H9 (cell line): ENCODE measurements at regions not wholly inside any gene's neighbourhood (a gene's known extent, or its start where the extent isn't known, plus 50 kb on each side); places are given as distances from the start of the nearest gene placed in this dataset.
A peak's percentile ranks its signal among the peaks of the same experiment; 100 is the strongest.

Experiments
- DNase-seq: peaks from one replicate; pipeline ENCODE4 v3.0.0-alpha.2; 2017
- H2AFZ ChIP-seq: one replicate; pipeline ENCODE4 v1.6.1; 2013; ENCODE audit warnings: mild to moderate bottlenecking, low read length, control low read depth, moderate library complexity
- H2AK5ac ChIP-seq: 2 replicates; pipeline ENCODE4 v1.6.1; 2013; ENCODE audit warnings: low read length, control low read depth, mixed read lengths; ENCODE audit not compliant: insufficient read length
- H2BK120ac ChIP-seq: one replicate; pipeline ENCODE4 v1.6.1; 2013; ENCODE audit warnings: low read depth, mild to moderate bottlenecking, low read length, control low read depth, inconsistent platforms; ENCODE audit not compliant: poor library complexity, severe bottlenecking
- H2BK12ac ChIP-seq: 2 replicates; pipeline ENCODE4 v1.6.1; 2013; ENCODE audit warnings: low read length, control low read depth, mixed read lengths, low read depth; ENCODE audit not compliant: insufficient read length
- H2BK15ac ChIP-seq: 2 replicates; pipeline ENCODE4 v1.6.1; 2013; ENCODE audit warnings: low read depth, low read length, control low read depth
- H2BK20ac ChIP-seq: one replicate; pipeline ENCODE4 v1.6.1; 2013; ENCODE audit warnings: low read depth, mild to moderate bottlenecking, low read length, control low read depth, inconsistent platforms; ENCODE audit not compliant: poor library complexity, severe bottlenecking
- H2BK5ac ChIP-seq: 2 replicates; pipeline ENCODE4 v1.6.1; 2013; ENCODE audit warnings: low read length, control low read depth, mixed read lengths; ENCODE audit not compliant: insufficient read length
- H3K14ac ChIP-seq: 2 replicates; pipeline ENCODE4 v1.6.1; 2013; ENCODE audit warnings: low read length, control low read depth; ENCODE audit not compliant: insufficient read depth
- H3K18ac ChIP-seq: 2 replicates; pipeline ENCODE4 v1.6.1; 2013; ENCODE audit warnings: low read depth, mild to moderate bottlenecking, mixed read lengths, low read length, control low read depth; ENCODE audit not compliant: insufficient read length
- H3K23ac ChIP-seq: 2 replicates; pipeline ENCODE4 v1.6.1; 2013; ENCODE audit warnings: low read length, control low read depth, mixed read lengths, low read depth; ENCODE audit not compliant: insufficient read length
- H3K23me2 ChIP-seq: 2 replicates; pipeline ENCODE4 v1.6.1; 2013; ENCODE audit warnings: low read depth, mild to moderate bottlenecking, mixed read lengths, low read length, control low read depth; ENCODE audit not compliant: insufficient read length, poor library complexity, severe bottlenecking
- H3K27ac ChIP-seq: 2 replicates; pipeline ENCODE4 v1.5.1; 2013; ENCODE audit warnings: low read length, control low read depth, mixed read lengths, low read depth; ENCODE audit not compliant: insufficient read length
- H3K27me3 ChIP-seq: 2 replicates; pipeline ENCODE4 v1.6.1; 2013; ENCODE audit warnings: low read length, control low read depth, inconsistent platforms; ENCODE audit not compliant: insufficient read depth
- H3K4ac ChIP-seq: 2 replicates; pipeline ENCODE4 v1.6.1; 2013; ENCODE audit warnings: low read depth, mild to moderate bottlenecking, control low read depth, inconsistent platforms, low read length, moderate library complexity
- H3K4me1 ChIP-seq: 2 replicates; pipeline ENCODE4 v1.6.1; 2013; ENCODE audit warnings: low read length, control low read depth, inconsistent platforms; ENCODE audit not compliant: insufficient read depth
- H3K4me2 ChIP-seq: 2 replicates; pipeline ENCODE4 v1.6.1; 2013; ENCODE audit warnings: low read length, control low read depth, mixed read lengths; ENCODE audit not compliant: insufficient read length, insufficient read depth
- H3K56ac ChIP-seq: 2 replicates; pipeline ENCODE4 v1.6.1; 2013; ENCODE audit warnings: low read depth, mild to moderate bottlenecking, mixed read lengths, low read length, control low read depth; ENCODE audit not compliant: insufficient read length
- H3K79me1 ChIP-seq: 2 replicates; pipeline ENCODE4 v1.6.1; 2013; ENCODE audit warnings: low read depth, mild to moderate bottlenecking, moderate library complexity, low read length, control low read depth, inconsistent platforms; ENCODE audit not compliant: insufficient read depth, poor library complexity, severe bottlenecking
- H3K79me2 ChIP-seq: 2 replicates; pipeline ENCODE4 v1.6.1; 2013; ENCODE audit warnings: low read length, control low read depth, inconsistent platforms; ENCODE audit not compliant: insufficient read depth
- H3K9ac ChIP-seq: 2 replicates; pipeline ENCODE4 v1.6.1; 2013; ENCODE audit warnings: low read length, control low read depth, mixed read lengths; ENCODE audit not compliant: insufficient read length; ENCODE audit errors: extremely low read depth
- H3K9me3 ChIP-seq: one replicate; pipeline ENCODE4 v1.6.1; 2013; ENCODE audit warnings: low read depth, low read length, inconsistent platforms; ENCODE audit not compliant: control insufficient read depth
- H3T11ph ChIP-seq: one replicate; pipeline ENCODE4 v1.6.1; 2013; ENCODE audit warnings: mild to moderate bottlenecking, low read length, control low read depth, inconsistent platforms
- H4K20me1 ChIP-seq: one replicate; pipeline ENCODE4 v1.6.1; 2013; ENCODE audit not compliant: control insufficient read depth, insufficient read length, insufficient read depth
- H4K5ac ChIP-seq: 2 replicates; pipeline ENCODE4 v1.6.1; 2013; ENCODE audit warnings: low read depth, mild to moderate bottlenecking, mixed read lengths, low read length, control low read depth; ENCODE audit not compliant: insufficient read length
- H4K8ac ChIP-seq: replicated peaks from 2 replicates; pipeline ENCODE4 v1.6.1; 2013; ENCODE audit warnings: low read length, control low read depth, mixed read lengths, low read depth; ENCODE audit not compliant: insufficient read length
- H4K91ac ChIP-seq: 2 replicates; pipeline ENCODE4 v1.6.1; 2013; ENCODE audit warnings: low read depth, mild to moderate bottlenecking, moderate library complexity, mixed read lengths, low read length, control low read depth; ENCODE audit not compliant: insufficient read length
- H3K27ac Mint-ChIP-seq, 3 experiments: 2 replicates in 2 of 3; 3 replicates in 1 of 3; pipeline ENCODE4 v1.8.0; 2020 to 2021; ENCODE audit warnings: mixed read lengths in 3 of 3, mild to moderate bottlenecking in 1 of 3, moderate library complexity in 1 of 3
- H3K27me3 Mint-ChIP-seq: 2 replicates; pipeline ENCODE4 v1.8.0; 2021; ENCODE audit warnings: low read depth, mild to moderate bottlenecking, moderate library complexity, mixed read lengths
- H3K36me3 Mint-ChIP-seq, 3 experiments: 2 replicates in 2 of 3; 3 replicates in 1 of 3; pipeline ENCODE4 v1.8.0; 2020 to 2021; ENCODE audit warnings: low read depth in 3 of 3, mixed read lengths in 3 of 3; ENCODE audit not compliant: insufficient read depth in 1 of 3
- H3K4me1 Mint-ChIP-seq, 2 experiments: 2 replicates each; pipeline ENCODE4 v1.8.0; 2020; ENCODE audit warnings: mixed read lengths in 2 of 2
- H3K4me3 Mint-ChIP-seq, 2 experiments: 2 replicates in 1 of 2; 3 replicates in 1 of 2; pipeline ENCODE4 v1.8.0; 2020 to 2021; ENCODE audit warnings: mild to moderate bottlenecking in 2 of 2, mixed read lengths in 2 of 2, moderate library complexity in 1 of 2
- H3K9me3 Mint-ChIP-seq, 2 experiments: 2 replicates in 1 of 2; 3 replicates in 1 of 2; pipeline ENCODE4 v1.8.0; 2020; ENCODE audit warnings: mild to moderate bottlenecking in 2 of 2, mixed read lengths in 2 of 2, moderate library complexity in 1 of 2
- WGBS: extraction: QIAGEN DNeasy Blood & Tissue Kit; methylation state at CpG from one replicate; pipeline ENCODE4 v1.1.7; 2013; ENCODE audit warnings: missing lambda C conversion rate, low lambda C conversion rate, mixed read lengths; ENCODE audit not compliant: insufficient read length; ENCODE audit errors: extremely low coverage; 5-methylcytosine and 5-hydroxymethylcytosine counted together
- TF ChIP-seq, protein P1 (sequence below): fragments of 200-600 bp; sonication (generic); conservative IDR thresholded peaks from 3 replicates; pipeline ENCODE4 v1.8.0; 2021; ENCODE audit warnings: antibody characterized with exemption, mild to moderate bottlenecking

DNA sequence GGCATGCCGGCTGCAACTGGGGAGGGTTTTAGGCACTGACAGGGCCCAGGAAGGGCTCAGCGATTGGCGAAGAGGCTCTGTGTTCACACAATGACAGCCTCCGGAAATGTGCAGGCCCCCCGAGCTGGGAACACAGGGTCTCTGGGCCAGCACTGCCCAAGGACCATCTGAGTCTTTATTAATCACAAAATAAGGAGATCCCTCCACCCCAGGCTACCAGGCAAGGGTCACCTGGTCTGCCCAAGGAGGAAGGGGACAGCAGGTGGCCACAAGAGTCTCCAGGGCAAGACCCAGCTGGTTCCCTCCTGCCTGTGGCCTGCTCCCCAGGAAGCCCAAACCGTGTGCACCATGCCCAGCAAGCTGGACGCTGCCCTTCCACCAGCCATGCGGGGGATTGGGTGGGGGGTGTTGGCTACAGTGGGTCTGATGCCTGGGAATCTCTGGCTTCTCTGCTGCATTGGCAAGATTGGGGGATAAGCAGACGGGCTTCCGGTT, 52.1 kb upstream of the TNRC6C start:
- Mint-ChIP-seq H3K4me3 (no peak overlapping the region), H3K4me1 (peaks cover 8 to 10% of the 10 kb centered on the region in 2 experiments), H3K27ac (no peak overlapping the region), H3K36me3 (no peaks in the 10 kb centered on the region; a peak in 1 of 7 replicates), H3K9me3 (no peaks in the 10 kb centered on the region), H3K27me3 (peaks cover 13% of the 10 kb centered on the region)
- H3K4ac ChIP-seq, result no peak overlapping the region
- H4K8ac ChIP-seq, result no peak overlapping the region
- H3K23ac ChIP-seq, result no peak overlapping the region
- H2BK5ac ChIP-seq, result no peak overlapping the region
- H2BK120ac ChIP-seq, result no peak overlapping the region
- no peak overlapping the region for H4K5ac ChIP-seq
- no peaks in the 10 kb centered on the region for H3K27me3 ChIP-seq
- H3K4me2 ChIP-seq, result no peak overlapping the region
- no peaks in the 10 kb centered on the region for H4K20me1 ChIP-seq
- H3T11ph ChIP-seq, result no peak overlapping the region
- TF ChIP-seq, protein P1, sequence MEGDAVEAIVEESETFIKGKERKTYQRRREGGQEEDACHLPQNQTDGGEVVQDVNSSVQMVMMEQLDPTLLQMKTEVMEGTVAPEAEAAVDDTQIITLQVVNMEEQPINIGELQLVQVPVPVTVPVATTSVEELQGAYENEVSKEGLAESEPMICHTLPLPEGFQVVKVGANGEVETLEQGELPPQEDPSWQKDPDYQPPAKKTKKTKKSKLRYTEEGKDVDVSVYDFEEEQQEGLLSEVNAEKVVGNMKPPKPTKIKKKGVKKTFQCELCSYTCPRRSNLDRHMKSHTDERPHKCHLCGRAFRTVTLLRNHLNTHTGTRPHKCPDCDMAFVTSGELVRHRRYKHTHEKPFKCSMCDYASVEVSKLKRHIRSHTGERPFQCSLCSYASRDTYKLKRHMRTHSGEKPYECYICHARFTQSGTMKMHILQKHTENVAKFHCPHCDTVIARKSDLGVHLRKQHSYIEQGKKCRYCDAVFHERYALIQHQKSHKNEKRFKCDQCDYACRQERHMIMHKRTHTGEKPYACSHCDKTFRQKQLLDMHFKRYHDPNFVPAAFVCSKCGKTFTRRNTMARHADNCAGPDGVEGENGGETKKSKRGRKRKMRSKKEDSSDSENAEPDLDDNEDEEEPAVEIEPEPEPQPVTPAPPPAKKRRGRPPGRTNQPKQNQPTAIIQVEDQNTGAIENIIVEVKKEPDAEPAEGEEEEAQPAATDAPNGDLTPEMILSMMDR, result no peak
- no peak overlapping the region for H3K18ac ChIP-seq
- no peak overlapping the region for H2AFZ ChIP-seq
- no peaks in the 10 kb centered on the region; the same call in 1 of the 2 replicates for H3K4me1 ChIP-seq
- no peak overlapping the region for H3K56ac ChIP-seq
- no CpG with 5 or more reads among the region's 10 CpGs for WGBS
- H2AK5ac ChIP-seq, result no peak overlapping the region
- H3K9me3 ChIP-seq, result no peaks in the 10 kb centered on the region
- no peak overlapping the region for H4K91ac ChIP-seq
- H3K14ac ChIP-seq, result no peak overlapping the region
- H3K9ac ChIP-seq, result no peak overlapping the region
- no peaks in the 10 kb centered on the region for H3K23me2 ChIP-seq
- no peaks in the 10 kb centered on the region for H3K79me2 ChIP-seq
- H3K79me1 ChIP-seq, result no peaks in the 10 kb centered on the region
- H3K27ac ChIP-seq, result no peak overlapping the region
- no peak overlapping the region for H2BK15ac ChIP-seq
- peak; percentile 30 for DNase-seq
- H2BK12ac ChIP-seq, result no peak overlapping the region
- H2BK20ac ChIP-seq, result no peak overlapping the region
